ENCODE measurements at regions not wholly inside any gene's neighbourhood (a gene's known extent, or its start where the extent isn't known, plus 50 kb on each side); places are given as distances from the start of the nearest gene placed in this dataset.

GRCh38 chr4:176988226-176988625 lies 195.5 kb upstream of the VEGFC start:
- Mint-ChIP-seq H3K27ac (ENCODE audit: unreplicated experiment) (no peak overlapping the region), H3K27me3 (ENCODE audit: unreplicated experiment) (peaks cover 1% of the 10 kb centered on the region), H3K36me3 (ENCODE audit: unreplicated experiment) (no peaks in the 10 kb centered on the region), H3K4me1 (ENCODE audit: low read depth, unreplicated experiment) (no peaks in the 10 kb centered on the region), H3K4me3 (ENCODE audit: unreplicated experiment) (no peak overlapping the region), H3K9me3 (ENCODE audit: unreplicated experiment) (no peaks in the 10 kb centered on the region)
- no peak for TF ChIP-seq CTCF (IDR thresholded peaks at IDR 0.05; ENCODE audit: partially characterized antibody, unreplicated experiment)
- no peak for DNase-seq

- Mint-ChIP-seq H3K4me1 (ENCODE audit: low read depth, unreplicated experiment) (no peaks in the 10 kb centered on the region), H3K4me3 (ENCODE audit: unreplicated experiment) (no peak overlapping the region), H3K27ac (ENCODE audit: unreplicated experiment) (no peak overlapping the region), H3K9me3 (ENCODE audit: unreplicated experiment) (no peaks in the 10 kb centered on the region), H3K36me3 (ENCODE audit: unreplicated experiment) (no peaks in the 10 kb centered on the region), H3K27me3 (ENCODE audit: unreplicated experiment) (peaks cover 1% of the 10 kb centered on the region)
- TF ChIP-seq CTCF (IDR thresholded peaks at IDR 0.05; ENCODE audit: partially characterized antibody, unreplicated experiment) = no peak
- no peak for DNase-seq
Measured at GRCh38 chr4:176989186-176989585, 196.5 kb upstream of the VEGFC start.

- H3K4me3 Mint-ChIP-seq (ENCODE audit: unreplicated experiment) = no peak overlapping the region
- no peak overlapping the region for H3K27ac Mint-ChIP-seq (ENCODE audit: unreplicated experiment)
- peaks cover 1% of the 10 kb centered on the region for H3K9me3 Mint-ChIP-seq (ENCODE audit: unreplicated experiment)
- DNase-seq = no peak
- H3K4me1 Mint-ChIP-seq (ENCODE audit: low read depth, unreplicated experiment) = no peaks in the 10 kb centered on the region
- H3K27me3 Mint-ChIP-seq (ENCODE audit: unreplicated experiment) = peaks cover 3% of the 10 kb centered on the region
- H3K36me3 Mint-ChIP-seq (ENCODE audit: unreplicated experiment) = no peaks in the 10 kb centered on the region
- no peak for TF ChIP-seq CTCF (IDR thresholded peaks at IDR 0.05; ENCODE audit: partially characterized antibody, unreplicated experiment)
Measured at GRCh38 chr4:176999935-177000543, 207.3 kb upstream of the VEGFC start.

GRCh38 chr4:177001271-177002175 lies 208.8 kb upstream of the VEGFC start:
- no peak overlapping the region for H3K27ac Mint-ChIP-seq (ENCODE audit: unreplicated experiment)
- no peak for TF ChIP-seq CTCF (IDR thresholded peaks at IDR 0.05; ENCODE audit: partially characterized antibody, unreplicated experiment)

GRCh38 chr4:177005674-177006230 lies 213.0 kb upstream of the VEGFC start:
- H3K4me3 Mint-ChIP-seq (ENCODE audit: unreplicated experiment) = no peak overlapping the region
- peaks cover under 1% of the 10 kb centered on the region for H3K9me3 Mint-ChIP-seq (ENCODE audit: unreplicated experiment)
- peaks cover 1% of the 10 kb centered on the region for H3K27me3 Mint-ChIP-seq (ENCODE audit: unreplicated experiment)
- H3K36me3 Mint-ChIP-seq (ENCODE audit: unreplicated experiment) = no peaks in the 10 kb centered on the region
- no peak overlapping the region for H3K27ac Mint-ChIP-seq (ENCODE audit: unreplicated experiment)
- DNase-seq = no peak
- no peaks in the 10 kb centered on the region for H3K4me1 Mint-ChIP-seq (ENCODE audit: low read depth, unreplicated experiment)
- no peak for TF ChIP-seq CTCF (IDR thresholded peaks at IDR 0.05; ENCODE audit: partially characterized antibody, unreplicated experiment)

More at GRCh38 chr4:177001271-177002175, 208.8 kb upstream of the VEGFC start:
- Mint-ChIP-seq H3K27me3 (ENCODE audit: unreplicated experiment) (peaks cover 3% of the 10 kb centered on the region), H3K9me3 (ENCODE audit: unreplicated experiment) (peaks cover 1% of the 10 kb centered on the region), H3K4me3 (ENCODE audit: unreplicated experiment) (no peak overlapping the region), H3K4me1 (ENCODE audit: low read depth, unreplicated experiment) (no peaks in the 10 kb centered on the region), H3K36me3 (ENCODE audit: unreplicated experiment) (no peaks in the 10 kb centered on the region)
- DNase-seq = no peak
